Chondrocyte (in vitro differentiated cells): ENCODE measurements at regions not wholly inside any gene's neighbourhood (a gene's known extent, or its start where the extent isn't known, plus 50 kb on each side); places are given as distances from the start of the nearest gene placed in this dataset.

Experiments
- DNase-seq: peaks from one replicate; pipeline ENCODE4 v3.0.0; 2021; ENCODE audit warnings: mixed read lengths, low spot score
- H3K27ac Mint-ChIP-seq: one replicate; pipeline ENCODE4 v1.8.0; 2021; ENCODE audit warnings: mild to moderate bottlenecking, moderate library complexity, mixed read lengths; ENCODE audit not compliant: unreplicated experiment
- H3K27me3 Mint-ChIP-seq: 2 replicates; pipeline ENCODE4 v1.8.0; 2021; ENCODE audit warnings: low read depth, mixed read lengths
- H3K36me3 Mint-ChIP-seq: 2 replicates; pipeline ENCODE4 v1.8.0; 2021; ENCODE audit warnings: low read depth, mixed read lengths
- H3K4me1 Mint-ChIP-seq: 2 replicates; pipeline ENCODE4 v1.8.0; 2021; ENCODE audit warnings: low read depth, mild to moderate bottlenecking, mixed read lengths
- H3K4me3 Mint-ChIP-seq: one replicate; pipeline ENCODE4 v1.8.0; 2021; ENCODE audit warnings: mild to moderate bottlenecking, moderate library complexity, mixed read lengths; ENCODE audit not compliant: unreplicated experiment
- H3K9me3 Mint-ChIP-seq: 2 replicates; pipeline ENCODE4 v1.8.0; 2021; ENCODE audit warnings: low read depth, mixed read lengths
- CTCF ChIP-seq: fragments of 200-600 bp; sonication (generic); IDR thresholded peaks from 2 replicates; pipeline ENCODE4 v1.5.0; 2021; ENCODE audit warnings: antibody characterized with exemption, mild to moderate bottlenecking, moderate library complexity

GRCh38 chr14:53847057-53847456 is 109.6 kb downstream of the BMP4 start:
- H3K4me3 Mint-ChIP-seq = no peak overlapping the region
- H3K9me3 Mint-ChIP-seq = no peaks in the 10 kb centered on the region
- no peak for TF ChIP-seq CTCF
- DNase-seq = no peak
- no peak overlapping the region for H3K27ac Mint-ChIP-seq
- no peaks in the 10 kb centered on the region for H3K36me3 Mint-ChIP-seq
- H3K4me1 Mint-ChIP-seq = peaks cover 23% of the 10 kb centered on the region
- no peaks in the 10 kb centered on the region for H3K27me3 Mint-ChIP-seq

DNA sequence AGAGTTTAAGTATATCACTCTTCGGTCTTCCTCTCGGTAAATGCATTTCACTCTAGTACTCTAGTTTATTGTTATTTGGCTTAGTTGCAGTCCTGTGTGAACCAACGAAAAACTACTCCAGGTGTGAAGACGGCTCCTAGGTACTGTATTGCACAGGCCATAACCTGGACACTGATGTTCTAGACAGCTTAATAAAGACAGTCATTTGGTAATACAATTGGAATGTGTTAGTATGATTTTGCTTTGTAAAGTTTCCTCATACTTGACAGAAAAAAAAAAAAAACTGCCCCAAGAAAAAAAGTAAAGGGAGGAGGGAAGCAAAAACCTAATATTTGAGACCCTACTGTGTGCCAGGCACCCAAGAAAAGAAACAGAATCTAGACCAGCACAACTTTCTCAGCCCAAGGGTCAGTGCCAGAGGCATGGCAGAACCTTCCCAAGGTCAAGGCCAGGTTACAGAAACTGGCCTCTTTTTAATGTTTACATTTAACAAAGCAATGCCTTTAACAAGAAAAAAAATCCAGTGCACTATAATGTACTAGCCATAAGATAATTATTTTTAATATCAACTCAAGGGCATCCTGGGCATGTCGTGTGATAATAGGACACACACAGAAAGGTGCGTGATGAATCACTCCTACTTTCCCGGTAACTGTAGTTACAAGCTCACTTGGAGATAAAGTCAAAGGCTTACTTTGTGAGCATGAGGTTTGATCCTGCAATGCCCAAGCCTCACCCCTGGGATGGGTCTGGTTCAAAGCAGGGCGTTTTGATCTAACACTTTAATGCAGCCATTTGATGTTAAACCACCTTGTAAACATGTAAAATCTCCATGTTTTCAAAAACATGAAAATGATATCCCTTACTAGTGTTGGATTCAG is 110.6 kb downstream of the BMP4 start:
- no peak for DNase-seq
- H3K27ac Mint-ChIP-seq = no peak overlapping the region
- H3K4me3 Mint-ChIP-seq = no peak overlapping the region
- H3K36me3 Mint-ChIP-seq = no peaks in the 10 kb centered on the region
- TF ChIP-seq CTCF = no peak
- no peaks in the 10 kb centered on the region for H3K9me3 Mint-ChIP-seq
- peaks cover 16% of the 10 kb centered on the region for H3K4me1 Mint-ChIP-seq
- no peaks in the 10 kb centered on the region for H3K27me3 Mint-ChIP-seq

GRCh38 chr14:53842938-53843337 is 113.7 kb downstream of the BMP4 start:
- no peaks in the 10 kb centered on the region for H3K27me3 Mint-ChIP-seq
- peaks cover 7% of the 10 kb centered on the region for H3K4me1 Mint-ChIP-seq
- H3K27ac Mint-ChIP-seq = no peak overlapping the region
- no peak overlapping the region for H3K4me3 Mint-ChIP-seq
- H3K9me3 Mint-ChIP-seq = peaks cover 6% of the 10 kb centered on the region
- TF ChIP-seq CTCF = no peak
- peaks cover 1% of the 10 kb centered on the region for H3K36me3 Mint-ChIP-seq
- no peak for DNase-seq

- no peak overlapping the region for H3K27ac Mint-ChIP-seq
Observed at GRCh38 chr14:53841109-53842099, 115.2 kb downstream of the BMP4 start.

More at GRCh38 chr14:53841109-53842099, 115.2 kb downstream of the BMP4 start:
- H3K4me1 Mint-ChIP-seq = peaks cover 7% of the 10 kb centered on the region
- peaks cover 10% of the 10 kb centered on the region for H3K9me3 Mint-ChIP-seq
- no peak for TF ChIP-seq CTCF
- H3K4me3 Mint-ChIP-seq = no peak overlapping the region
- H3K36me3 Mint-ChIP-seq = peaks cover 1% of the 10 kb centered on the region
- no peak for DNase-seq
- H3K27me3 Mint-ChIP-seq = no peaks in the 10 kb centered on the region
